ENCODE measurements at regions not wholly inside any gene's neighbourhood (a gene's known extent, or its start where the extent isn't known, plus 50 kb on each side); places are given as distances from the start of the nearest gene placed in this dataset.

DNA sequence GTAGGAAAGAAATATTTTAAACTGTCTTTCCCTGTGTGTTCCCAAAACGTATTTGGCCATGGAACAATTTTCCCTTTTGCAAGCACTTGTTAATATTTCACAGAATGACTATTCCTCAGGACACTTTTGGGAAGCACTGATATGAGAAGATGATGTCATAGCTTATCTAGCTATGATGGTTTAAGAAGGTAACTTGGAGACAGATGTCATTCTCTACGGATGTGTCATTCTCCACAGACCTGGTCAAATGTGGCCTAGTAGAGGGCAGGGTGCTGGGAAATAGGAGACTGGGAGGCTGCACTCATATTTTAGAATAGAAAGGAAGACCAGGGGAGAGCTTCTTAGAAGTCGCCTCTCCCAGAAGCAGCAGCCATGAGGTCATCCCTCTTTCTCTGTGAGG lies 220.7 kb upstream of the GLI3 start:
- ATAC-seq: no peak
- no peak for DNase-seq
- Mint-ChIP-seq H3K4me3 (no peak overlapping the region), H3K36me3 (ENCODE audit: low read depth) (no peaks in the 10 kb centered on the region), H3K27ac (no peak overlapping the region), H3K4me1 (no peaks in the 10 kb centered on the region), H3K27me3 (peaks cover 6% of the 10 kb centered on the region)
- H3K9me3 ChIP-seq (ENCODE audit: control insufficient read depth, low read length, poor library complexity, severe bottlenecking): no peaks in the 10 kb centered on the region

DNA sequence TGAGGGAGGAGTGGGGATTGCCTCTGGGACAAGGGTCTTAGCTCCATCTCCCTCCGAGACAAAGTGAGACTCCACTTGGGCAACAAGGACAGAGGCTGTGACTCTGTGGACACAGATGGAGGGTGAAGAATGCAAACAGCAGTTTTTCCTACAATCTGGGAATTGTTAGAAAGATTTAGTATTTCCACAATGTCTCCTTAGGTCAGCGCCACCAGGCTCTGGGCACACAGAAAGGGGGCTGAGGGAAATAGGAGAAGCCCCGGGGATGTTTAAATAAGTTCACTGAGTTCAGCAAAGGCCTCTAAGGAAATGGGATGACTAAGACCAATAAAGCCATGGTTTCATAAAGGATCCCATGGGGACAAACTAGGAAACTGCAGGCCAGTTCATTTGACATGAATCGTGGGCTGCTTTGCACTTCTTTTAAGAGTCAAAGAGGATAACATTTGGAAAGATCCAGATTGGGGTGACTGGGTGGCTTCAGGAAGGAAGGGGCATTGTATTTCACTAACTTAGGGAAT lies 219.8 kb upstream of the GLI3 start:
- DNase-seq: no peak
- peaks cover 6% of the 10 kb centered on the region for H3K27me3 Mint-ChIP-seq
- H3K9me3 ChIP-seq (ENCODE audit: control insufficient read depth, low read length, poor library complexity, severe bottlenecking): no peaks in the 10 kb centered on the region
- H3K27ac Mint-ChIP-seq: no peak overlapping the region
- H3K4me1 Mint-ChIP-seq: no peaks in the 10 kb centered on the region
- ATAC-seq: no peak
- H3K36me3 Mint-ChIP-seq (ENCODE audit: low read depth): no peaks in the 10 kb centered on the region
- H3K4me3 Mint-ChIP-seq: no peak overlapping the region

DNA sequence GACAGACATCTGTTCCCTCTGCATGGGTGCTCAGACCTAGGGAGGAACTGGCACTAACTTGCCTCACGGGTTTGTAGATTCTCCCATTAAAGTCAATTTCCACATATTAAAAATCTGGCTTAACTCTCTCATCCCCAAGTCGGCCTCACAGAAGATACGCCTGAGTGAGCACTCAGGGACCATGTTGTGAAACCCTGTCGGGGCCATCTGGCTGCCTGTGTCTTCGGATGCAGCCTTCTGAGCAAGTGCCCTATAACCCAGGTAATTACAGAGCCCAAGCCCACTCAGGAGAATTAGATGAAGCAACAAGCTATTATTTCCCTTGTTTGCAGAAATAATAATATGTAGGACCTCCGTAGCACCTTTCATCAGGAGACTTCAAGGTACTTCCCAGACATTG lies 219.3 kb upstream of the GLI3 start:
- H3K9me3 ChIP-seq (ENCODE audit: control insufficient read depth, low read length, poor library complexity, severe bottlenecking): no peaks in the 10 kb centered on the region
- Mint-ChIP-seq H3K27me3 (peaks cover 6% of the 10 kb centered on the region), H3K36me3 (ENCODE audit: low read depth) (no peaks in the 10 kb centered on the region), H3K4me1 (no peaks in the 10 kb centered on the region), H3K27ac (no peak overlapping the region), H3K4me3 (no peak overlapping the region)
- DNase-seq (no peak), ATAC-seq (no peak)

DNA sequence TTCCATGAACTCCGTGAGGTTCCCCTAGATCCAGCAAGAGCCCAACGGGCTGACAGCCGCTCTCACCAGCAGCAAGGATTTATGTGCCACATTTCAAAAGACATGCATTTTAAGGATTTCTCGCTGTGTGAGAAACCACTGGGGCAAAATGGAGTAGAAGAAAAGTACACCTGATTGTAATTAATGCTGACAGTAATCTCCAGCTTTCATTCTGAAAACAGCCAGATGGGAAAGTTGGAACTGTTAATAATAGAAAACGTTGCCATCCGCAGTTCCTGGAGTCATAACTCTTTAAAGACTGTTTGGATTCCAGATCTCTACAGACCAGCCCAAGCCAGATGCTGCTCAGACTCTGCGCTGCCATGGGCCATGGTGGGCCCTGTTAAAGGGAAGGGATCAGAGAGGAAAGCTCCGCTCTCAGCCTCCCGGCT lies 216.9 kb upstream of the GLI3 start:
- Mint-ChIP-seq H3K27ac (no peak overlapping the region), H3K4me3 (no peak overlapping the region), H3K4me1 (no peaks in the 10 kb centered on the region), H3K27me3 (peaks cover 6% of the 10 kb centered on the region), H3K36me3 (ENCODE audit: low read depth) (peaks cover 2% of the 10 kb centered on the region)
- H3K9me3 ChIP-seq (ENCODE audit: control insufficient read depth, low read length, poor library complexity, severe bottlenecking): no peaks in the 10 kb centered on the region
- DNase-seq: no peak
- no peak for ATAC-seq

DNA sequence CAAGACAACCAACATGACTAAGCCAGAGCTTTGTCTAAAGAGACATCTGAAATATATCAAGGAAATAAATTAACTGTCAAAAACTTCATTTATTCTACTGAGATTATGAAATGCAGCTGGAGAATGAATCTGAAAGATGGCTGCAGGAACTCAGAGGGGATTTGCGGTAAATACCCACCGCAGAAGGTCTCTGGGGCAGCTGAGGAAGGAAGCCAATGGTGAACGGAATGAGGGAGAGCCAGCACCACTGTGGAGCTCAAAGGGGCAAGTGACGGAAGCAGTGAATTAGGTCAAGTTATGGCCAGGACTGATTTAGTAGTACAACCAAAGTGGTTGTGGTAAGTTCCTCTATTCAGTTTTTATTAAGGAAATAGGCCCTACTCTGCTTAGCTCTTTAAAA lies 215.3 kb upstream of the GLI3 start:
- no peaks in the 10 kb centered on the region for H3K9me3 ChIP-seq (ENCODE audit: control insufficient read depth, low read length, poor library complexity, severe bottlenecking)
- no peak for DNase-seq
- H3K36me3 Mint-ChIP-seq (ENCODE audit: low read depth): peaks cover 2% of the 10 kb centered on the region
- no peak for ATAC-seq
- no peaks in the 10 kb centered on the region for H3K4me1 Mint-ChIP-seq
- H3K27ac Mint-ChIP-seq: no peak overlapping the region
- H3K27me3 Mint-ChIP-seq: peaks cover 6% of the 10 kb centered on the region
- H3K4me3 Mint-ChIP-seq: no peak overlapping the region

DNA sequence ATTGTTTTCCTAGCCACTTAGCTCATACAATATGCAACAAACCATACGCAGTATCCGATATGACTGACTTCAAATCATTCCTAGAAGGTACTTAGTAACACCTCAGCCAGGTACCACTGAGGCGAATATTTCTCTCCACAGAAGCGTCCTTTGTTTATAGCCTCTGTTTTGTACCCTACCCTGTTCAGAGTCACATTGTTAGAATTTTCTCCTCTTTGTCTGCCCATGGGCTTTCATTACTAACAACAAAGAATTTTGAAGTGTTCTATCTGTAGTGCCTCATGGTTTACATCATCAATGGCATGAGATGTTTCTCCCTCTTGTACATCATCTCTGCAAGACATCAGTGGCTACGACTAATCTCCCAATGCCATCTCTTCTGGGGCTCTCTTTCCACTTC lies 212.4 kb upstream of the GLI3 start:
- ATAC-seq: no peak
- H3K4me3 Mint-ChIP-seq: no peak overlapping the region
- peaks cover 6% of the 10 kb centered on the region for H3K27me3 Mint-ChIP-seq
- DNase-seq: no peak
- H3K27ac Mint-ChIP-seq: no peak overlapping the region
- no peaks in the 10 kb centered on the region for H3K9me3 ChIP-seq (ENCODE audit: control insufficient read depth, low read length, poor library complexity, severe bottlenecking)
- H3K4me1 Mint-ChIP-seq: no peaks in the 10 kb centered on the region
- H3K36me3 Mint-ChIP-seq (ENCODE audit: low read depth): peaks cover 2% of the 10 kb centered on the region

DNA sequence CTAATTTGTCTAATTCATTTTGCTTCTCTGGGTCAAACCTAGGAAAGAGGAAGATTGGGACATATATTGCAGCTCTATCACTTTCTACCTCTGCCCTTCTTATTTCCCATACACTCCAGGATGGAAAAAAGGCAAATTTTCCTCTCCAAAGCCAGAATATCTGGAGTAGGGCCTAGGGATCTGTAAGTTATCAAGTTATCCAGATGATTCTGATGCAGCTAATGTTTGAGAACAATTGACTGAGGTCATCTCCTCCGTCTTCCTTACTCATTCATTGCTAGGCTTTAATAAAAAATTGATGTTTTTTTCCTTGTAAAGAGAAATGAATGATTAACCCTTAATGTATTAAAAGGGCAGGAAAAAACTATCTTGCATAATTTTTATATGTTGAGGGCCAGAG lies 211.9 kb upstream of the GLI3 start:
- Mint-ChIP-seq H3K27ac (no peak overlapping the region), H3K27me3 (peaks cover under 1% of the 10 kb centered on the region), H3K4me1 (no peaks in the 10 kb centered on the region), H3K4me3 (no peak overlapping the region), H3K36me3 (ENCODE audit: low read depth) (peaks cover 2% of the 10 kb centered on the region)
- no peaks in the 10 kb centered on the region for H3K9me3 ChIP-seq (ENCODE audit: control insufficient read depth, low read length, poor library complexity, severe bottlenecking)
- no peak for ATAC-seq
- DNase-seq: no peak

DNA sequence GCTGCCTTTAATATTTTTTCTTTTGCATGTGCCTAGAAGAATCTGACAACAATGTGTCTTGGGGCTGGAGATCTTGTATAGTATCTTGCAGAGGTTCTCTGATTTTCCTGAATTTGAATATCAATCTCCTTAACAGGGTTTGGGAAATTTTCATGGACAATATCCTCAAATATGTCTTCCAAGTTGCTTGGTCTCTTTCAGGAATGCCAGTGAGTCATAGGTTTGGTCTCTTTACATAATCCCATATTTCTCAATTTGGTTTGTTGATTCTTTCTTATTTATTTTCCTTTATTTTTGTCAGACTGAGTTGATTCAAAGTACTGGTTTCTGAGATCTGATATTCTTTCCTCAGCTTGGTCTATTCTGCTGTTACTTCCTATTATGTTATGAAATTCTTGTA lies 208.7 kb upstream of the GLI3 start:
- no peaks in the 10 kb centered on the region for H3K4me1 Mint-ChIP-seq

DNA sequence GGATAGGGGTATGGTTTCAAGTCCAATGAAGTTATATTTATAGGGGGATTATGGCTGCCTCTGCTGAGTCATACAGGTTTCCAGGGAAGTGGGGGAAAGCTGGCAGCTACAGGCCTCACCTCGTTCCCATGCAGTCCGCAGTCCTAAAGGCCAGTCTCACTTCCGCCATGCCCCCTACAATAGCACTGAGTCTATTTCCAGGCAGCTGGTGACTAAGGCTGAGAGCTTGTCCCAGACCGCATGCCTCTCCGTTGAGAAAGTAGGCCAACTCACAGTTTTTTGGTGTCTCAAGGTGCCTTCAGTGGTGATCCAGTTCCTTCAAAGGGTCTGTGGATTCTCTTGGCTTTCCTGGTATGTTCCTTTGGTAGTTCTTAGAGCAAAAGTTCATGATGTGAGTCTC lies 203.9 kb upstream of the GLI3 start:
- ATAC-seq: no peak
- Mint-ChIP-seq H3K36me3 (ENCODE audit: low read depth) (no peaks in the 10 kb centered on the region), H3K27ac (no peak overlapping the region), H3K4me3 (no peak overlapping the region), H3K4me1 (no peaks in the 10 kb centered on the region), H3K27me3 (no peaks in the 10 kb centered on the region)
- DNase-seq: no peak
- no peaks in the 10 kb centered on the region for H3K9me3 ChIP-seq (ENCODE audit: control insufficient read depth, low read length, poor library complexity, severe bottlenecking)

More for the DNA sequence above, 208.7 kb upstream of the GLI3 start:
- Mint-ChIP-seq H3K36me3 (ENCODE audit: low read depth) (peaks cover 2% of the 10 kb centered on the region), H3K27ac (no peak overlapping the region), H3K27me3 (no peaks in the 10 kb centered on the region), H3K4me3 (no peak overlapping the region)
- no peak for DNase-seq
- no peak for ATAC-seq
- no peaks in the 10 kb centered on the region for H3K9me3 ChIP-seq (ENCODE audit: control insufficient read depth, low read length, poor library complexity, severe bottlenecking)

DNA sequence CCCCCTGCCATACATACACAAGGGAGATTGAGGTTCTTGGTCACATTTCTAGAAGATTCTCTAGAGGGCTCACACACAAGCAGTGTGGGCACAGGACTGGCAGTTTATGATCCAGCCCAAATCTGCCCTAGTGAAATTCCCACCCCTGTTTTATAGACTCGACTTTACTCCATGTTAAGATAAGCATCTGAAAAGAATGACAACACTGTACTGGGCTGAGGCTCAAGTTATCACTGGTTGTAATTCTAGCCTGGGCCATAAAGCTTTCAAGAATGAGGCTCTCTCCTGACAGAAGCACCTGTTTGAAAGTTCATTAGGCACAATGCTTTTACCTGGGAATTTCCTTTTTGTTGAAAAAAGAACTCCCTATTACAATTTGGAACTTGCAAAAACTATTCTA lies 195.6 kb upstream of the GLI3 start:
- H3K4me3 Mint-ChIP-seq: no peak overlapping the region
- H3K27ac Mint-ChIP-seq: no peak overlapping the region
- H3K9me3 ChIP-seq (ENCODE audit: control insufficient read depth, low read length, poor library complexity, severe bottlenecking): no peaks in the 10 kb centered on the region
- ATAC-seq (no peak), DNase-seq (no peak)
- H3K4me1 Mint-ChIP-seq: no peaks in the 10 kb centered on the region
- peaks cover 6% of the 10 kb centered on the region for H3K27me3 Mint-ChIP-seq
- no peaks in the 10 kb centered on the region for H3K36me3 Mint-ChIP-seq (ENCODE audit: low read depth)

DNA sequence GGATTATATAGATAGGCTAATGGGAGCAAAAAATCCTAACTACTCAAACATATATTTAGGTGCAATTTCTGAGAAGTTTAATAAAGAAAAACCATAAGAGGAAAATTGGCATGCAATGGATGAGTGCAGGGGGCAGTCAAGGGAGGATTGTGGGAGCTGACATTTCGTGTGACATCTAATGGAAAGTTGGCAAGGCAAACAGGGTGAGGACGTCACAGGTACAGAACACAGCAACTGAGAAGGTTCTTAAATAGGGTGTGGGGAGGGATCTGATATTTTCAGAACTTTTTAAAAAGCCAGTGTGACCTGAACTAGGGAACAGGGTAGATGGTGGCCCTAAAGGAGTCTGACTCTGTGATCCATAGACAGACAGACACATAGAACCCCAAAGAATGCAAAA lies 194.9 kb upstream of the GLI3 start:
- Mint-ChIP-seq H3K27me3 (peaks cover 6% of the 10 kb centered on the region), H3K4me3 (no peak overlapping the region), H3K27ac (no peak overlapping the region), H3K36me3 (ENCODE audit: low read depth) (no peaks in the 10 kb centered on the region), H3K4me1 (no peaks in the 10 kb centered on the region)
- ATAC-seq (no peak), DNase-seq (no peak)
- H3K9me3 ChIP-seq (ENCODE audit: control insufficient read depth, low read length, poor library complexity, severe bottlenecking): no peaks in the 10 kb centered on the region

DNA sequence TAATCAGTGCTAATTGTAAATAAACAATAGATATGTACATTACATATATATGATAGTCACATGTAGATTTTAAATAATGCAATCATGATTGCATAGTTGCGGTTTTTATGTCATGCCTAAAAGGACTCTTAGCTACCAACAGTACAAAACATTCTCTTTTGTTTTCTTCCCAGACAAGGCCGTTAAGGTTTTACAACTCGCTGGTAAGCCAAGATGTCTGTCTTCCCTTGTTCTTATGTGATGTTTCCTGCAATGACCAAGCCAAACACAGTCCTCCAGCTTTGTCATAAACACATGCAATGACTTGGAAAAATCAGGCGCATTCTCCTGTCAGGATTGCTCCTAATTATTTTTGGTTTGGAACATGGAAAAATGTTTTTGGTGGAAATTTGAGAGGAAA lies 192.3 kb upstream of the GLI3 start:
- Mint-ChIP-seq H3K27me3 (peaks cover 6% of the 10 kb centered on the region), H3K4me1 (no peaks in the 10 kb centered on the region), H3K27ac (no peak overlapping the region), H3K36me3 (ENCODE audit: low read depth) (no peaks in the 10 kb centered on the region), H3K4me3 (no peak overlapping the region)
- no peaks in the 10 kb centered on the region for H3K9me3 ChIP-seq (ENCODE audit: control insufficient read depth, low read length, poor library complexity, severe bottlenecking)
- no peak for ATAC-seq
- DNase-seq: no peak

DNA sequence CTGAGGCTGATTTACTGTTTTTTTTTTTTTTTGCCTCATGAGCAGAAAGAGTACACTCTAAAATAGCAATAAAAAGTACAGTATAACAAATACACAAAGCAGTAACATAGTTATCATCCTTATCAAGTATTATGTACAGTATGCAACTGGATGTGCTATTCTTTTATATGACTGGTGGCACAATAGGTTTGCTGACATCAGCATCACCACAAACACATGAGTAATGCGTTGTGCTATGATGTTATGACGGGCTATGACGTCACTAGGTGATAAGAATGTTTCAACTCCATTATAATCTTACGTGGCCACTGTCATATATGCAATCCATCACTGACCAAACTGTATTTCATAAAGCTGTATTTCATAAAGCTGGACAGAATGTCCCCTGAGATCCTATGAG lies 189.2 kb upstream of the GLI3 start:
- H3K36me3 Mint-ChIP-seq (ENCODE audit: low read depth): no peaks in the 10 kb centered on the region
- no peaks in the 10 kb centered on the region for H3K9me3 ChIP-seq (ENCODE audit: control insufficient read depth, low read length, poor library complexity, severe bottlenecking)
- ATAC-seq: no peak
- H3K27me3 Mint-ChIP-seq: peaks cover 12% of the 10 kb centered on the region
- no peaks in the 10 kb centered on the region for H3K4me1 Mint-ChIP-seq
- no peak overlapping the region for H3K27ac Mint-ChIP-seq
- H3K4me3 Mint-ChIP-seq: no peak overlapping the region
- no peak for DNase-seq

DNA sequence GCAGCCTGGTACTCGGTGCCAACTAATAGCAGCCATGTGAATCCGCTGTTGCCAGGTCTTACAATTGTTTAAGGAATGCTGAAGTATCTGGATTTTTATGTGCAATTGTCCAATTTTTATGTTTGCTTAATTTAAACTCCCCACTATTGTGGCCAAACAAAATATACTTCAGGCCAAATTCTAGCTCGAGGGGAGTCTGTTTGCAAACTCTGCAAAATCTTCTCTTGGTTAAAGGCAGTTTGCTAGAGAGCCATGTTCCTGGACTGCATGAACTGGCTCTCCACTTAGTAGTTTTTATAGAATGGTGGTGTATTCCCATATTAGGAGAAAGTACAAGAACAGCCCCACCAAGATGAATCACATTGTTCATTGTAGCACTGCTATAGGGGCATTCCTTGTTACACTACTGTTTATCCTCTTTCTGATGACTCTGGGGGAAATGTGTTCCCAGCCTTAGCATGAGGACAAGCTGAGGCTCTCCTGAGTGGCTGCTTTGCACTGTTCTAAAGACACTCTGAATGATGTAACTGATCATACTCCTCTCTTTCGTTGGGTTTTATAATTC lies 178.0 kb upstream of the GLI3 start:
- H3K9me3 ChIP-seq (ENCODE audit: control insufficient read depth, low read length, poor library complexity, severe bottlenecking): no peaks in the 10 kb centered on the region
- H3K36me3 Mint-ChIP-seq (ENCODE audit: low read depth): no peaks in the 10 kb centered on the region
- no peaks in the 10 kb centered on the region for H3K27me3 Mint-ChIP-seq
- no peaks in the 10 kb centered on the region for H3K4me1 Mint-ChIP-seq
- H3K4me3 Mint-ChIP-seq: no peak overlapping the region
- H3K27ac Mint-ChIP-seq: no peak overlapping the region
- ATAC-seq (no peak), DNase-seq (no peak)
